Anterior cingulate cortex (tissue), 58 donors: ENCODE measurements at regions not wholly inside any gene's neighbourhood (a gene's known extent, or its start where the extent isn't known, plus 50 kb on each side); places are given as distances from the start of the nearest gene placed in this dataset.
"Not testable (repeated sequence)": the region's sequence is repeated elsewhere in the genome, so short reads cannot be mapped to it uniquely, and the experiment has no call there.

Experiments used
- DNase-seq, 58 donors: peaks; one replicate each; lab custom pipeline; 2025; lab: John Stamatoyannopoulos, UW

DNA sequence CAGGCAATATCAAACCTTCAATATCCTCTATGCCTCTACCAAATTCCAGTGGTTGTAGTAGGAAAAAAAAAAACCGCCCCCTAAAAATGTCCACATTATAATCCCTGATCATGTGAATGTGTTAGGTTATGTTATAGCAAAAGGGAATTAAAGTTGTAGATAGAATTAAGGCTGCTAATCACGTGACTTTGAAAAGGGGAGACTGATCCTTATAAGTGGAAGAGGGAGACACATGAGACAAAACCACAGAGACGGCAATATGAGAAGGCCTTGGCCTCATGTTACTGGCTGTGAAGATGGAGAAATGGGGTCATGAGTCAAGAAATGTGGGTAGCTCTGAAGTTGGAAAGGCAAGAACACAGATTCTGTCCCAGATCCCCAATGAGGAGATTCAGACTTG, 1711.3 kb downstream of the KHDRBS2 start:
- DNase-seq, result not testable (repeated sequence)

DNA sequence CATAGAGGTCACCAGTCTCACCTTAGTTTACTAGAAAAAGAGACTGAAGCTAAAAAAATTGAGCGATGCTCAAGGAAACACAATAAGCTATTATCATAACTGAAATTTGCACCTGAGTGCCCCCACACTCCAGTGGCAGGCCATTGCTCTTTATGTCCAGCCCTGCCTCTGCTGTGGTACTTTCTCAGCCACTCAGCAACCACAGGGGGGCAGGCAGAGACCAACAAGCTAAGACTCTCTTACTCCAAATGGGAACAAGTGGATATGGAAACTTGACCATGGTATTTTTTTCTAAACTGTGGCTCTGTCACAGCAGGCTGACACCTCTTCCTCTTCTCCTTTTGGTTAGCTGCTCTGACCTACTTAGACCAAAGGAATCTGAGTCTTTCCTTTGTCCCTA, 1713.4 kb downstream of the KHDRBS2 start:
- DNase-seq, result peak in 2 of 58 donors; percentile 2

DNA sequence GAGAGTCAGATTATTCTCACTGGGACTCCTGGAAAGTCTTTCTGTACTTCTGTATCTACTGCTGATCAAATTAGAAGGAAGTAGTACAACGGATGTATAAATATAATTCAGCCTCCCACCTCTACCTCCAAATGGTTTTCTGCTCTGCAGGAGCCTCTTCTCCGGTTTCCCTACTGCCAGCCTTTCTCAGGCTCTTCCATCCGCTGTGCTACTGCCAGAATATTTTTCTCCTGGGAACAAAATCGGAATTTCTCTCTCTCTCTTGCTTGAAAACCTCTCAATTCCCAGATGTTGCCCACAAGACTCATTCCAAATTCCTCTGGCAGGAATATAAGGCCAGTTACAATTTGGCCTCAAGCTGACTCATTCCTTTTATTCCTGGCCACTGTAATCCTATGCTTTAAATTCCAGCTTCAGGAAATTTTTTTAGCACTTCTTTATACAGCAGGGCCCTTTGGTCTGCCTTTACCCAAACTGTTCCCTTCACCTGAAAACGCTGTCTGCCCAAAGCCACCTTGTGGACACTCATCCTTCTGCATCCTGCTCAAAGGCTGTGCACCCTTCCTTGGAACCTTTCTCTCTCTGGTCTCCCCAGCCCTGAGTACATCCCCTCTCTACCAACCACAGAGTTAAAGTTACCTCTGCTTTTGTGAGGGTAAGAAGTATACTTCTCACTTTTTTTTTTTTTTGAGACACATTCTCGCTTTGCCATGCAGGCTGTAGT, 1714.6 kb downstream of the KHDRBS2 start:
- DNase-seq, result not testable (repeated sequence)

DNA sequence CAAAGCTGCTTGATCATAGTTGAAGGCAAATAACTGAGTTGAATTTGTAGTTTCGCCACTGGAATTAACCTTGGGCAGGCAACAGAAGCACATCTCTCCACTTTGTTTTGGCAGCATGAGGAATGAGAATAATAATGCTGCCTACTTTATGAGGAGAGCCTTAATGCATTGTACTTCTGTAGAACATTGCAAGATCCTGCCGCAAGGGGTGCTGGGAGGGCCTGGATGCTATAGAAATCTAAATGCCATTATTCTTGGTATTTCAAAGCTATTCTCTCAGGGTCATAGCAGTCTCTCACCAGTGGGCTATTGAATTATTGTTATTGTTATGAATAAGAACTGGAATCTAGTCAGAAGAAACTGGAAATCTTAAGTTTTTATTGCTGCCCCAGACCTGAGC, 1715.4 kb downstream of the KHDRBS2 start:
- DNase-seq, result not testable (repeated sequence)

DNA sequence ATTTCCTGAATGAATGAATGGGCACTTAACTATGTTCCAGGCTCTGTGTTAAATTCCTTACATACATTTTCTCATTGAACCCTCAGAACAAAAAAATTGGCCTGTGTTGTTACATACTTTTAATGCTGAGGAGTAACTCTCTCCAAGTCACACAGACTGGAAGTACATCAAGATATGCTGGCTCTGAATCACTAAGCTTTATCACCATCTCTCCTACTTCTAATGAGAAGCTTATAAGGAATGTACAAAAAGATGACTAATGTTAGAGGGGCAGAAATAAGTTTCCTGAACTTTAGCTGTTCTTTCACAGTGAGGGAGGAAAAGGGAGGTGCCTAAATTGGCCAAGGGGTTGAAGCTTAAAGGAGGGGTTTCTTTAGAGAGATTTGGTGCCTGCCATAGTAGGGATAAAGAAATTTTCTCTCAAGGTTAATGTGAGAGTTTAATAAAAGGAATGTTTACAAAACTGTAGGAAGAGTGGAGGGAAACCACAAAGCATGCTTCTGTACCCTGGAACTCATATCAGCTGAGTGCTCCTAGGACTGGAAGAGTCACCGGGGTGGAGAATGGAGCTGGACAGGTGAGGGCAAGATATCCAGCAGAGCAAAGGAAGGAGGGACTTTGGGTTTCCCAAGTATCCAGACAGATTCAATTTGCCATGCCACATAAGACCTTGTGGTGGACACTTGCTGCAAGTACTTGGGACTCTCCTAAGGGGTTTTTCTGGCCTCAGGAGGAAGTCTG, 1718.4 kb downstream of the KHDRBS2 start:
- DNase-seq, result not testable (repeated sequence)

DNA sequence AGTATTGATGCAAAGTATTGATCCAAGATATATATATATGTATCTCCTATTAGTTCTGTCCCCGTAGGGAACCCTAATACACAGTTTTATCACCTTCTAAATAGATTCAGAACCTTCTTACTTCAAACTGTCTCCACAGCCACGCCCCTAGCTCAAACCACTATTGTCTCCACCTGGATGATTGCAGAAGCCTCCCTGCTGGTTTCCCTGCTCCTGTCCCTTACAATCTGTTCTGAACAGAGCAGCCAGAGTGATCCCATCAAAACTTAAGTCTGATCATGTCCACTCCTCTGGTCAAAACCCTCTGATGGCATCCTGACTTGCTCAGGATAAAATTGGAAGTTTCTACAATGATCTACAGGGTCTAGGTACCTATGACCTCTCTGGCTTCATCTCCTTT, 1719.6 kb downstream of the KHDRBS2 start:
- not testable (repeated sequence) for DNase-seq

DNA sequence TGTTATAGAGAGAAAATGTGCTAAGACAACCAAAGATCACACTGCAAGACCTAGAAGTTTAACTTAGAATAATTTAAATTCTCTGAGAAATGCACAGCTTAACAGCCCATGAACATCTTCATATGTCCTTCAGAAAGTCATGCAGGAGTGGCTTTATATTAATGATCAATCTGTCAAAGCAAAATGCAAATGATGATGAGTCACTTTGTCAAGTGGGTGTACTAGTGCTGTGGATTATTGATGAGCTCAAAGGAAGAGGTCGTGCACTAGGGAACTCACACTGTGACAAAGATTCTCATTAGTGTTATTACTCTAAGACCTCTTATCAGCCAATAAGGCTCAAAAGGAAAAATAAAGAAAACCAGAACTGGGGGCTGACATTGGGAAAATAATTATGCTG, 1726.3 kb downstream of the KHDRBS2 start:
- not testable (repeated sequence) for DNase-seq

DNA sequence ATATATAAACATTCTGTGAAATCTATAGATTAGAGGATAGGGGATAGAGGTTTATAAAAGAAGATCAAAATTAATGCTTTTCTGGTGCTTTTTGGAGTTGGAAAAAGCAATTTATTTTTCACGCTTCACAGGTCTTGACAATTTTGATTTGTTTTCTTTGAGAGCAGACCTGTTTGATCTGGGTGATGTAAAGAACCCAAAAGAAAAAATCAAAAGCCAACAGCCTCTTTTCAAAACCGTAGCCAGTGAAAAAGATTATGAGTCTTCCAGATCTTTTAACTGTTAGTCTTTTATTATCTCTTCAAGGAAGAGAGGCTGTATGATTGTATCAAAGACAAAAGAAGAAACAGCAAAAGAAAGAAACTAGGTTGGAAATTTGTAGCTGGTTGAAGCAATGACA, 1738.7 kb downstream of the KHDRBS2 start:
- not testable (repeated sequence) for DNase-seq

DNA sequence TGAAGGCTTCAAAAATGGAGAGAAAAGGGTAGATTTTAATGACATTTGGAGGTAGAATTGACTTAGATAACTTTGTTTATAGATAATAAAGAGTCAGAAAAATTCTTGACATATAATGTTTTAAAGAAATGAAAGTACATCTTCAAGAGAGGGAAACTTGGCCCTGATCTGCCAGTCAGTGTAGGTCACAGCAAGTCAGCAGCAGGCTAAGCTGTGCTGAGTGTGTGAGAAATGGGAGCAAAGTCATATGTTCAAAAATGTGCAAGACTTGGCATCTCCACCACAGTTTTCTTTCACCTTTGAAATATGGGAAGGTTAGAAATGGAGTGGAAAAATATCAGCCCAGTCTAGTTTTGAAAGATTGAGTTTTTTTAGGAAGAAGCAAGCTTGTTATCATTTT, 1761.3 kb downstream of the KHDRBS2 start:
- DNase-seq, result not testable (repeated sequence)

DNA sequence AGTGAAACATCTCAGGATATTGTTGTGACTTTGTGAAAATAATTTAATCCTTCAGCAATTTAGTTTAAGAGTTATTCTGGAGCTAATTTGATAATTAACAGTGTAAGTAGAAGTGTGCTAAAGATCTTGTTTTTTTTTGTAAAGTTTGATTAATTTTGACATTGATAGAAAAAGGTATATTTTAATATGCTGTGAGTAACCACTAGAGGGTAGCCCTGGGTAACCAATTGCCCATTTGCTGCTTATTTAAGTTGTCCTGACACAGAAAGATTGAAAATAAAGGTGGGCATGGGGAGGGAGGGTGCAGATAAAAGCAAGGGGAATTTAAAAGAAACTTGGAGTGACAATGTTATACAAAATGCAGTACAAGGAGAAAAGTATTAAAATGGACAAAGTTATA, 1808.3 kb downstream of the KHDRBS2 start:
- DNase-seq, result not testable (repeated sequence)

DNA sequence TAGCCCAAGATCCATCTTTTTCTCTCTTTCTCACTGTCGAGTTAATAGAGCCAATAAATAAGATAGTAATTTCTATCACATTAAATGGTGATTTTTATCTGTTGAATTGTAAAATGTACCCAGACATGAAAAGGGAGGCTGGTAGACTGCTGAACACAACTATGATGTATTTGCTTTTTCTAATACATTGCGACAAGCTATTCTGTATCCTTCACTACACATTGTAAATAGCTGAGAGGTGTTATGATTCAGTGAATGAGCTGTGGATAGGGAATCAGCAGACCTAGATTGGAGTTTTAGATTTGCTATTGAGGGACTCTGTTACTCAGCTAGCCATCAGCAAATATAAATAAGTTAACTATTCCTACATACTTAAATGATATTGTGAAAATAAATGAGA, 1812.2 kb downstream of the KHDRBS2 start:
- DNase-seq, result not testable (repeated sequence)

DNA sequence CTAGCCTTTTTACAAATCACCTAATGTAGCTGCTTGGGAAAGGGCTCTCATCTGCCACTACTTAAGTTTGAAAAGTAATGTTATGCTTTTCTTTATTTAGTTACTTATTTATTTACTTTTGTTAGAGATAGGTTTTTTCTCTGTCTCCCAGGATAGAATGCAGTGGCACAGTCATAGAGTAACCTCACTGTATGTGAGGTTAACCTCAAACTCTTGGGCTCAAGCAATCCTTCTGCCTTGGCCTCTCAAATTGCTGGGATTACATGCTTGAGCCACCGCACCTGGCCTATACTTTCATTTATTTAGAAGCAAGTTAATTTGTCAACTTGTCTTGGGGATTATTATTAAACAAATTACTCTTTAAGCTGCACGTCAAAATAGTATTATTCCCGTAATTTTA, 1814.6 kb downstream of the KHDRBS2 start:
- not testable (repeated sequence) for DNase-seq

DNA sequence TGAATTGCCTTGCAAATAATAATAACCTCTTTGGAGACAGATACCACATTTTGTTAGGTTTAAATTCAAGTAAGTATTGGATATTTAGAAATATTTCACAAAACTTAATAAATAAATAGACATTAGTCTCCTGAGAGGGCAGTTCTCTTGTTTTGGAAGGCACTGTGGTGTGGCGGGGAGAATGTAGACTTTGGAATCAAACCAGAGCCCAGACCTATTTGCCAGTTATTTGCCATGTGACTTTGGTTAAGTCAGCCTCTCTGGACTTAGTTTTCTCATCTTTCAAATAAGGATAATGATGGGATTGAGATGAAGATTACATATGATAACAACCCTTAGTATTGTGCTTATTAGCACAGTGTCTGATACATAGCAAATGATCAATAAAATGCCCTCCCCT, 1835.6 kb downstream of the KHDRBS2 start:
- not testable (repeated sequence) for DNase-seq

DNA sequence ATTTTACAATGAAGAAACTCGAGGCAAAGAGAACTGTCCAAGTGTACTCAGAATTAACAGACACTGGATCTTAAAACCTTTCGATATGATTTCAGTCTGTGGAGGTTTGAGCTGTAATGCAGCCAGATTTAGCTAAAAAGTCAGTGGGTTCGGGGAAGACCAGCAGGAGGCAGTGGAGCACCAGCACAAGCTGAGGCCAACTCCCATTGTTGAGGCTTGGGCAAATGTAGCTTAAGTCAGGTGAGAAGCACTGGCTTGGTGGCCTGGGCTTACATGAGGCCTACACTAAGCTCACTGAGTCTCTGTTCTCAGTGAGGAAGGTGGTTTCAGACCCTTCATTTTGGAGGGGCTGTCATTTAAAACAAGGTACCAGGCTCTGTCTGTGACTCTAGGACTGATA, 1841.5 kb downstream of the KHDRBS2 start:
- not testable (repeated sequence) for DNase-seq

DNA sequence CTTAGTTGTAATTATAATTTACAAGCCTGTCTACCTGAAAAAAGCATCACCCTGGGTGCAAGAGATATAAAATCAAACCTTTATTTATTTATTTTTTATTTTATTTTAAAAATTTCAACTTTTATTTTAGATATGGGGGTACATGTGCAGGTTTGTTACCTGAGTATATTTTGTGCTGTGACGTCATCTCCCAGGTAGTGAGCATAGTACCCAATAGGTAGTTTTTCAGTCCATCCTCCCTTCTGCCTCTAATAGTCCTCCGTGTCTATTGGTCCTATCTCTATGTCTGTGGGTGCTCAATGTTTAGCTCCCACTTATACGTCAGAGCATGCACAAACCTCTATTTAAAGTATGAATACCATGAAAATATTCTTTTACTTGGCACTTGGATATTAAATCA, 1846.3 kb downstream of the KHDRBS2 start:
- DNase-seq, result not testable (repeated sequence)

DNA sequence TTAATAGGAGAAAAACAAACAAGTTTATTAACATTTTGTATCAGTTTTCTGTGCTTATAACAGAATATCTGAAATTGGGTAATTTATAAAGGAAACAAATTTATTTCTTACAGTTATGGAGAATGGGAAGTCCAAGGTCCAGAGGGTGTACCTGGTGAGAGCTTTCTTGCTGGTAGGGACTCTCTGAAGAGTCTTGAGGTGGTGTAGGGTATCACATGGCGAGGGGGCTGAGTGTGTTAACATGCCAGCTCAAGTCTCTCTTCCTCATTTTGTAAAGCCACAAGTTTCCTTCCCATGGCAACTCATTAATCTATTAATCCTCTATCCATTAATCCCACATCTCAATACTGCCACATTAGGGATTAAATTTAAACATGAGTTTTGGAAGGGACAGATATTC, 1863.3 kb downstream of the KHDRBS2 start:
- DNase-seq, result not testable (repeated sequence)

DNA sequence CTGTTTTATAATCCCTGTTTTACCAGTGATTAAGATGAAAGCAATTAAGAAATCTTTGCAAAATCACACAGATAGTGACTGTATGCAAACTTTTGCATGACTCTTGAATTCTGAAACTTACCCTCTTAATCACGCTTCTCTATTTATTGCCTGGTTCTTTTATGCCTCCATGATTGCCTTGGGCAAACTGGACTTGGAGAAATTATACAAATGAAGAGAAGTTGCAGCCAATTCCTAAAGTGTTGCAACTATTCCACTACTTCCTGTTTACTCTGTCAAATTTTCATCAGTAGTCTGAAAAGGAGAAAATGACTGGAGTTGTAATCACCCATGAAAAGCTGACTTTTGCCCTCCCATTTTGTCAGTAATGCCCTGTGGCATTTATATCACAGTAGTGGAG, 1869.9 kb downstream of the KHDRBS2 start:
- DNase-seq, result not testable (repeated sequence)

DNA sequence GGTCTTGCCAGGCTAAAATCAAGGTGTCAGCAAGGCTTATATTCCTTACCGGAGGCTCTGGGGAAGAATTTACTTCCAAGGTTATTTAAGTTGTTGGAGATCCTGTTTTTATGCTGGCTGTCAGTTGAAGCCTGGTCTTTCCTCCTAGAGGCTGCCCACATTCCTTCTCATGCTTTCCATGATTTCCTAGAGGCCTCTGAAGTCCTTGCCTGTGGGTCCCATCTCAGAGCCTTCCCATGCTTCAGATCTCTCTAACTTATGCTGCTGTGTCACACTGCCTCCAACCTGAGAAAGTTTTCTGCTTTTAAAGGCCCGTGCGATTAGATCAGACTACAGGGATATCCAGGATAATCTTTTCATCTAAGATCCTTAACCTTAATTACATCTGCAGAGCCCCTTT, 1877.3 kb downstream of the KHDRBS2 start:
- not testable (repeated sequence) for DNase-seq

DNA sequence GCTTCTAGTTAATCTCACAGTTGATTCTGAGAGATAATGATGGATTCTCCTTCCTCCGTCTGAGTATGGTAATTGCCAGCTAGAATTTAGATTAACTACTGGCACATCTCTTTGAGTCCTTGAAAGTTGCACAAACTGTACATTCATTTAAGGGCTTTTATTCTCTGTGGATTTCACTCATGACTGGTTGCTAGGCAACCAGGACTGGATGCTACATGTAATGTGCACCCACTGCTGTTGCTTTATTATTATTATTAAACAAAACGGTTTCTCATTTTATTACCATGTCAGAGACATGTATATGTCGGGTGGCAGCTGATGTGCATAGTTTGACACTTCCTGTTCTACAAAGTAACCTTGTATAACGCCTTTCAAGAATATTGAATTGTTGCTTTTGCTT, 1882.8 kb downstream of the KHDRBS2 start:
- not testable (repeated sequence) for DNase-seq

DNA sequence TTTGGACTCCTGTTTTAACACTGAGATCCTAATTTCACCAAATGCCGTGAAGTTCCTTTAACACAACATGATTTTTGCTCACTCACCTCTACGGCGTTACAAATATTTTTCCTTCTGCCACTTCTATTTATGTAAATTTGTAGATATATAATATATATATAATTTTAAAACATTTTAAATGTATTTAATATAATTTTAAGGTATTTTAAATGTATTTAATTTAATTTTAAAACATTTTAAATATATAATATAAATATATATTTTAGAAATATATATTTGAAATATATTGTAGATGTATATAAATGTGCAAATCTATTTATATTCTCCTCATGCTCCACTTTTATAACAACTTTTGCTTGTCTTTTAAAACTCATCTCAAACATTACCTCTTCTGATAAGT, 1883.5 kb downstream of the KHDRBS2 start:
- not testable (repeated sequence) for DNase-seq

DNA sequence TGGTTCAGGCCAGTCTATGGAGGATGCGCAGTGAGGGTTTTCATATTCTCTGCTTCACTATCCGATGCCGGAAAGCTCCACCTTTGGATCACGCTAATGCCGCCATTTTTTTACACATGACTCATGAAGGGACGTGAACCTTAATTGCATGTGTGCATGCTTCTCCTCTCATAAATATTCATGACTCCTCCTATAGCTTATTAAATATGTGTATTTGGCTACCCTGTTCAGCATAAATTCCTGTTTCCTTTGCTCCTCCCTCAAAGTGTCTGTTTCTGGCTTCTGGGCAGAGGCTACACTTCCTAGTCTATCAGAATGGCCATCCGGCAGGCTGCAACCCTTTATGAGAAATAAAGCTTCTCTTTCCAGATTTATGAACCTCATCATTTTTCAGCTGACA, 1890.8 kb downstream of the KHDRBS2 start:
- DNase-seq, result not testable (repeated sequence)

DNA sequence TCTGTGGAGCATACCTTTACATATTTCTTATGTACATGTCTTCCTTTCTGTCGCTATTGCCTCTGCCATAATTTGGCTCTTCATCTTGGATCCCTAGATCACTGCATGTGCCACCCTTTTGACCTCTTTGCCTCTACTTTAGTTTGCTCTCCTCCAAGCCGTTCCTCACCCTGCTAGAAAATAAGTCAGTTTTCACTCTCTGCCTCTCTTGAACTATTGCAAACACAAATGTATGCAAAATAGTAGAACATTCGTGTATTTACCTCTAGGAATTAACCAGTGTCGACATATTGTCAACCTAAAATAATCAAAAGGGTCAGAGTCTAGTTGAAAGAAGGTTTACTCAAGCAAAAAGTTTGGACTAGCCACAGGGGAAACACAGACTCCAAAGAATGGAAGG, 1893.1 kb downstream of the KHDRBS2 start:
- DNase-seq, result not testable (repeated sequence)
